ENCODE measurements at regions not wholly inside any gene's neighbourhood (a gene's known extent, or its start where the extent isn't known, plus 50 kb on each side); places are given as distances from the start of the nearest gene placed in this dataset.
A peak's percentile ranks its signal among the peaks of the same experiment; 100 is the strongest.

GRCh38 chr9:94478755-94479730, 75.8 kb upstream of the PCAT7 start:
- Histone ChIP-seq H3K27me3 (ENCODE audit: control insufficient read depth, insufficient read depth, low read length, poor library complexity, severe bottlenecking) (no peaks in the 10 kb centered on the region), H3K9me3 (ENCODE audit: control insufficient read depth, low read length) (peaks cover 14% of the 10 kb centered on the region), H3K27ac (ENCODE audit: low read depth, low read length) (no peak overlapping the region), H3K4me1 (ENCODE audit: control insufficient read depth, insufficient read depth, low read length) (no peaks in the 10 kb centered on the region), H3K4me3 (ENCODE audit: low read length) (no peak overlapping the region), H3K9ac (ENCODE audit: extremely low read depth, low read length, poor library complexity, severe bottlenecking) (no peak overlapping the region), H3K36me3 (ENCODE audit: control insufficient read depth, insufficient read depth, low read length) (no peaks in the 10 kb centered on the region)
- DNase-seq: no peak
- 95 to 97% methylated on average over 12 to 28 of the region's 29 CpGs for WGBS, 2 experiments (ENCODE audit: insufficient coverage in 1 of 2, insufficient read length in 1 of 2)
- H3K9me3 Mint-ChIP-seq: peaks cover 34% of the 10 kb centered on the region
- no peak overlapping the region for H3K27ac Mint-ChIP-seq
- no peaks in the 10 kb centered on the region for H3K4me1 Mint-ChIP-seq
- H3K36me3 Mint-ChIP-seq (ENCODE audit: low read depth): peaks cover 10% of the 10 kb centered on the region
- H3K27me3 Mint-ChIP-seq (ENCODE audit: insufficient read depth): no peaks in the 10 kb centered on the region
- TF ChIP-seq, protein P1, sequence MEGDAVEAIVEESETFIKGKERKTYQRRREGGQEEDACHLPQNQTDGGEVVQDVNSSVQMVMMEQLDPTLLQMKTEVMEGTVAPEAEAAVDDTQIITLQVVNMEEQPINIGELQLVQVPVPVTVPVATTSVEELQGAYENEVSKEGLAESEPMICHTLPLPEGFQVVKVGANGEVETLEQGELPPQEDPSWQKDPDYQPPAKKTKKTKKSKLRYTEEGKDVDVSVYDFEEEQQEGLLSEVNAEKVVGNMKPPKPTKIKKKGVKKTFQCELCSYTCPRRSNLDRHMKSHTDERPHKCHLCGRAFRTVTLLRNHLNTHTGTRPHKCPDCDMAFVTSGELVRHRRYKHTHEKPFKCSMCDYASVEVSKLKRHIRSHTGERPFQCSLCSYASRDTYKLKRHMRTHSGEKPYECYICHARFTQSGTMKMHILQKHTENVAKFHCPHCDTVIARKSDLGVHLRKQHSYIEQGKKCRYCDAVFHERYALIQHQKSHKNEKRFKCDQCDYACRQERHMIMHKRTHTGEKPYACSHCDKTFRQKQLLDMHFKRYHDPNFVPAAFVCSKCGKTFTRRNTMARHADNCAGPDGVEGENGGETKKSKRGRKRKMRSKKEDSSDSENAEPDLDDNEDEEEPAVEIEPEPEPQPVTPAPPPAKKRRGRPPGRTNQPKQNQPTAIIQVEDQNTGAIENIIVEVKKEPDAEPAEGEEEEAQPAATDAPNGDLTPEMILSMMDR (conservative IDR thresholded peaks at IDR 0.05): no peak
- no peak overlapping the region for H3K4me3 Mint-ChIP-seq

- no peak overlapping the region for H3K27ac Mint-ChIP-seq
- Histone ChIP-seq H3K27me3 (ENCODE audit: control insufficient read depth, insufficient read depth, low read length, poor library complexity, severe bottlenecking) (no peaks in the 10 kb centered on the region), H3K36me3 (ENCODE audit: control insufficient read depth, insufficient read depth, low read length) (no peaks in the 10 kb centered on the region), H3K4me1 (ENCODE audit: control insufficient read depth, insufficient read depth, low read length) (no peaks in the 10 kb centered on the region), H3K4me3 (ENCODE audit: low read length) (no peak overlapping the region), H3K27ac (ENCODE audit: low read depth, low read length) (no peak overlapping the region), H3K9ac (ENCODE audit: extremely low read depth, low read length, poor library complexity, severe bottlenecking) (no peak overlapping the region), H3K9me3 (ENCODE audit: control insufficient read depth, low read length) (peaks cover 8% of the 10 kb centered on the region)
- H3K36me3 Mint-ChIP-seq (ENCODE audit: low read depth): peaks cover 6% of the 10 kb centered on the region
- H3K4me3 Mint-ChIP-seq: no peak overlapping the region
- no peaks in the 10 kb centered on the region for H3K4me1 Mint-ChIP-seq
- DNase-seq: no peak
- TF ChIP-seq, protein P1 (conservative IDR thresholded peaks at IDR 0.05): no peak
- 83 to 100% methylated on average over 1 to 9 of the region's 9 CpGs for WGBS, 2 experiments (ENCODE audit: insufficient coverage in 1 of 2, insufficient read length in 1 of 2)
- no peaks in the 10 kb centered on the region for H3K27me3 Mint-ChIP-seq (ENCODE audit: insufficient read depth)
- H3K9me3 Mint-ChIP-seq: peaks cover 29% of the 10 kb centered on the region
Measured at GRCh38 chr9:94479757-94480156, 75.1 kb upstream of the PCAT7 start.

- no peaks in the 10 kb centered on the region for H3K36me3 ChIP-seq (ENCODE audit: control insufficient read depth, insufficient read depth, low read length)
Measured at GRCh38 chr9:94480205-94480604, 74.7 kb upstream of the PCAT7 start.

More at GRCh38 chr9:94480205-94480604, 74.7 kb upstream of the PCAT7 start:
- TF ChIP-seq, protein P1 (conservative IDR thresholded peaks at IDR 0.05): peak; percentile 24
- no peak overlapping the region for H3K4me3 Mint-ChIP-seq
- DNase-seq: no peak
- no peaks in the 10 kb centered on the region for H3K4me1 Mint-ChIP-seq
- WGBS, 2 experiments (ENCODE audit: insufficient coverage in 1 of 2, insufficient read length in 1 of 2): 81 to 88% methylated on average over 11 of the region's 11 CpGs
- no peaks in the 10 kb centered on the region for H3K27me3 Mint-ChIP-seq (ENCODE audit: insufficient read depth)
- peaks cover 8% of the 10 kb centered on the region for H3K36me3 Mint-ChIP-seq (ENCODE audit: low read depth)
- Histone ChIP-seq H3K27ac (ENCODE audit: low read depth, low read length) (no peak overlapping the region), H3K9me3 (ENCODE audit: control insufficient read depth, low read length) (peaks cover 8% of the 10 kb centered on the region), H3K27me3 (ENCODE audit: control insufficient read depth, insufficient read depth, low read length, poor library complexity, severe bottlenecking) (no peaks in the 10 kb centered on the region), H3K9ac (ENCODE audit: extremely low read depth, low read length, poor library complexity, severe bottlenecking) (no peak overlapping the region), H3K4me3 (ENCODE audit: low read length) (no peak overlapping the region), H3K4me1 (ENCODE audit: control insufficient read depth, insufficient read depth, low read length) (no peaks in the 10 kb centered on the region)
- peaks cover 29% of the 10 kb centered on the region for H3K9me3 Mint-ChIP-seq
- peak overlapping the region; percentile 23 for H3K27ac Mint-ChIP-seq

Measured in endodermal cell (in vitro differentiated cells).